SK-N-SH (cell line): ENCODE measurements at regions not wholly inside any gene's neighbourhood (a gene's known extent, or its start where the extent isn't known, plus 50 kb on each side); places are given as distances from the start of the nearest gene placed in this dataset.

Source experiments
- CTCF ChIA-PET: fragments of 300-600, 350-600 bp; formaldehyde crosslinking; extraction: SDS; loops from one replicate; lab custom pipeline; 2021; lab: Yijun Ruan, JAX
- POLR2A ChIA-PET: fragments of 350-600 bp; sonication (Branson Sonifier 250); formaldehyde crosslinking; extraction: SDS; loops from one replicate; lab custom pipeline; 2020; ENCODE audit warnings: antibody characterized with exemption, inconsistent platforms; lab: Yijun Ruan, JAX
- DNase-seq: peaks from one replicate; pipeline ENCODE4 v3.0.0; 2012
- H2AFZ ChIP-seq: fragments of 200-600 bp; sonication (generic); 2 replicates; pipeline ENCODE4 v1.8.1; 2016; ENCODE audit warnings: antibody characterized with exemption, mild to moderate bottlenecking, low read depth
- H3F3A ChIP-seq: fragments of 200-600 bp; sonication (generic); replicated peaks from 2 replicates; pipeline ENCODE3; 2016; ENCODE audit warnings: antibody characterized with exemption, mild to moderate bottlenecking; ENCODE audit not compliant: insufficient read depth
- H3K27ac ChIP-seq, 2 experiments: fragments of 200-500 bp in 1 of 2; fragments of 200-600 bp in 1 of 2; sonication (Bioruptor generic) in 1 of 2; sonication (generic), shearing (Covaris generic) in 1 of 2; 2 replicates each; pipeline versions ENCODE4 v1.5.1 to v1.6.1; 2014 to 2016; ENCODE audit warnings: low read depth in 2 of 2, inconsistent platforms in 1 of 2, low read length in 1 of 2, mild to moderate bottlenecking in 1 of 2, mixed read lengths in 1 of 2
- H3K27me3 ChIP-seq: fragments of 200-600 bp; sonication (generic), shearing (Covaris generic); 2 replicates; pipeline ENCODE4 v1.6.1; 2016; ENCODE audit warnings: mixed run types; ENCODE audit not compliant: insufficient read depth
- H3K36me3 ChIP-seq, 2 experiments: fragments of 200-500 bp in 1 of 2; fragments of 200-600 bp in 1 of 2; sonication (Bioruptor generic) in 1 of 2; sonication (generic) in 1 of 2; replicated peaks in 1 of 2; 2 replicates each; pipeline versions ENCODE3 to v1.5.1; 2014 to 2016; ENCODE audit warnings: low read length in 1 of 2, mild to moderate bottlenecking in 1 of 2; ENCODE audit not compliant: insufficient read depth in 2 of 2, control insufficient read depth in 1 of 2
- H3K4me1 ChIP-seq, 2 experiments: fragments of 200-500 bp in 1 of 2; fragments of 200-600 bp in 1 of 2; sonication (Bioruptor generic) in 1 of 2; sonication (generic), shearing (Covaris generic) in 1 of 2; 2 replicates each; pipeline versions ENCODE4 v1.5.1 to v1.6.1; 2014 to 2016; ENCODE audit warnings: low read depth in 1 of 2, low read length in 1 of 2, mixed run types in 1 of 2; ENCODE audit not compliant: insufficient read depth in 2 of 2, control insufficient read depth in 1 of 2
- H3K4me2 ChIP-seq: fragments of 200-600 bp; sonication (generic), shearing (Covaris generic); 2 replicates; pipeline ENCODE4 v1.6.1; 2017; ENCODE audit warnings: mixed run types
- H3K4me3 ChIP-seq, 2 experiments: fragments of 200-500 bp in 1 of 2; fragments of 200-600 bp in 1 of 2; sonication (Bioruptor generic) in 1 of 2; sonication (generic), shearing (Covaris generic) in 1 of 2; 2 replicates each; pipeline versions ENCODE4 v1.5.1 to v1.8.1; 2014 to 2016; ENCODE audit warnings: low read depth in 2 of 2, inconsistent platforms in 1 of 2, low read length in 1 of 2, mild to moderate bottlenecking in 1 of 2, mixed read lengths in 1 of 2, moderate library complexity in 1 of 2
- H3K79me2 ChIP-seq: fragments of 200-600 bp; sonication (generic); 2 replicates; pipeline ENCODE4 v1.8.1; 2017; ENCODE audit warnings: mild to moderate bottlenecking; ENCODE audit not compliant: insufficient read depth
- H3K9ac ChIP-seq: fragments of 200-600 bp; sonication (generic); 2 replicates; pipeline ENCODE4 v1.6.1; 2017; ENCODE audit warnings: mixed run types
- H3K9me2 ChIP-seq: fragments of 200-600 bp; sonication (generic); 2 replicates; pipeline ENCODE4 v1.6.1; 2017; ENCODE audit warnings: mixed run types
- H3K9me3 ChIP-seq: fragments of 200-600 bp; sonication (generic); 2 replicates; pipeline ENCODE4 v1.6.1; 2017; ENCODE audit warnings: mixed run types, mild to moderate bottlenecking, moderate library complexity
- H4K20me1 ChIP-seq: fragments of 200-600 bp; sonication (generic); 2 replicates; pipeline ENCODE4 v1.6.1; 2017; ENCODE audit warnings: mild to moderate bottlenecking, mixed run types; ENCODE audit not compliant: insufficient read depth
- CHD2 ChIP-seq: fragments of 150-350 bp; IDR thresholded peaks from 2 replicates; pipeline ENCODE4 v1.6.1; 2018; ENCODE audit warnings: low read length; ENCODE audit not compliant: partially characterized antibody
- ELF1 ChIP-seq: IDR thresholded peaks from 2 replicates; pipeline ENCODE4 v1.4.0; 2012
- EZH2phosphoT487 ChIP-seq: fragments of 200-600 bp; sonication (generic); IDR thresholded peaks from 2 replicates; pipeline ENCODE4 v1.6.1; 2017; ENCODE audit warnings: low read depth, mixed run types, mild to moderate bottlenecking, antibody characterized with exemption, moderate library complexity, borderline replicate concordance
- FOSL2 ChIP-seq: IDR thresholded peaks from 2 replicates; pipeline ENCODE4 v1.4.0; 2012; ENCODE audit warnings: low read depth, mild to moderate bottlenecking, moderate library complexity, borderline replicate concordance
- FOXJ3 ChIP-seq: sonication (generic); formaldehyde crosslinking; IDR thresholded peaks from 2 replicates; pipeline ENCODE4 v1.5.1; 2020; ENCODE audit warnings: mild to moderate bottlenecking, missing genetic modification reagents
- GATA2 ChIP-seq: sonication (generic); formaldehyde crosslinking; IDR thresholded peaks from 2 replicates; pipeline ENCODE4 v1.5.0; 2020; ENCODE audit warnings: mild to moderate bottlenecking, missing genetic modification reagents
- IRF3 ChIP-seq: fragments of 150-350 bp; IDR thresholded peaks from 2 replicates; pipeline ENCODE4 v1.6.1; 2016; ENCODE audit warnings: mild to moderate bottlenecking, low read depth, low read length
- JUND ChIP-seq: IDR thresholded peaks from 2 replicates; pipeline ENCODE4 v1.4.0; 2012
- MAX ChIP-seq: IDR thresholded peaks from 2 replicates; pipeline ENCODE4 v1.4.0; 2012; ENCODE audit warnings: low read depth
- MEF2A ChIP-seq: IDR thresholded peaks from 2 replicates; pipeline ENCODE4 v1.4.0; 2012; ENCODE audit warnings: low read depth, borderline replicate concordance
- MXI1 ChIP-seq: IDR thresholded peaks from 2 replicates; pipeline ENCODE4 v1.6.1; 2012; ENCODE audit warnings: mild to moderate bottlenecking, low read depth, low read length, improper control_type of control experiment
- RCOR1 ChIP-seq: fragments of 150-350 bp; IDR thresholded peaks from 2 replicates; pipeline ENCODE4 v1.6.1; 2017; ENCODE audit warnings: antibody characterized with exemption, low read length
- REST ChIP-seq: IDR thresholded peaks from 2 replicates; pipeline ENCODE4 v1.6.1; 2012; ENCODE audit warnings: mild to moderate bottlenecking, low read depth, low read length, moderate library complexity
- SMC3 ChIP-seq: IDR thresholded peaks from 2 replicates; pipeline ENCODE4 v1.6.1; 2012; ENCODE audit warnings: low read depth, low read length, improper control_type of control experiment
- TEAD4 ChIP-seq: IDR thresholded peaks from 2 replicates; pipeline ENCODE4 v1.4.0; 2012; ENCODE audit warnings: mild to moderate bottlenecking, borderline replicate concordance; ENCODE audit not compliant: insufficient read depth
- USF1 ChIP-seq: IDR thresholded peaks from 2 replicates; pipeline ENCODE4 v1.4.0; 2012; ENCODE audit warnings: low read depth, borderline replicate concordance
- USF2 ChIP-seq: fragments of 150-350 bp; IDR thresholded peaks from 2 replicates; pipeline ENCODE4 v1.6.1; 2017; ENCODE audit warnings: antibody characterized with exemption, low read length, low read depth, borderline replicate concordance
- YY1 ChIP-seq: IDR thresholded peaks from 2 replicates; pipeline ENCODE4 v1.4.0; 2012; ENCODE audit warnings: low read depth, mild to moderate bottlenecking
- ZBTB33 ChIP-seq: IDR thresholded peaks from 2 replicates; pipeline ENCODE4 v1.4.0; 2012; ENCODE audit warnings: low read depth, borderline replicate concordance
- WGBS: methylation state at CpG from one replicate; pipeline ENCODE4 v1.1.6; 2017; ENCODE audit warnings: low lambda C conversion rate; 5-methylcytosine and 5-hydroxymethylcytosine counted together

- H4K20me1 ChIP-seq = no peaks in the 10 kb centered on the region
- H3K36me3 ChIP-seq = no peaks in the 10 kb centered on the region
- TF ChIP-seq FOXJ3 (CRISPR knock-in tag) (no peak), REST (no peak), TEAD4 (no peak), FOSL2 (no peak), MXI1 (no peak), JUND (no peak), EZH2phosphoT487 (no peak)
- 53% methylated on average over 1 of the region's 1 CpG for WGBS
- POLR2A ChIA-PET = no interaction called here
- no peaks in the 10 kb centered on the region for H3K27me3 ChIP-seq
- no peaks in the 10 kb centered on the region for H3F3A ChIP-seq
- DNase-seq = no peak
- H3K4me3 ChIP-seq = no peak overlapping the region
- no peak overlapping the region for H3K4me2 ChIP-seq
- H3K4me1 ChIP-seq = peaks cover 0 to 4% of the 10 kb centered on the region in 2 experiments; a peak in 2 of 4 replicates
- H2AFZ ChIP-seq = no peak overlapping the region
- H3K9ac ChIP-seq = no peak overlapping the region
- CTCF ChIA-PET = interaction anchor here (1.1 kb wide), 1 partner anchor 680 kb away, joined by 3 read pairs; no protein-coding TSS in a partner anchor
- H3K79me2 ChIP-seq = no peaks in the 10 kb centered on the region
- H3K9me3 ChIP-seq = no peaks in the 10 kb centered on the region
- H3K9me2 ChIP-seq = no peaks in the 10 kb centered on the region
- H3K27ac ChIP-seq = no peak overlapping the region
Observed at GRCh38 chr6:51369485-51369884, 550.8 kb downstream of the TFAP2B start.

GRCh38 chr6:51382847-51383246 is 564.2 kb downstream of the TFAP2B start:
- Histone ChIP-seq H3F3A (no peaks in the 10 kb centered on the region), H3K9me3 (no peaks in the 10 kb centered on the region), H3K9ac (no peak overlapping the region), H3K79me2 (no peaks in the 10 kb centered on the region), H3K4me2 (no peak overlapping the region), H3K27ac (no peak overlapping the region), H4K20me1 (no peaks in the 10 kb centered on the region), H3K9me2 (no peaks in the 10 kb centered on the region), H2AFZ (no peak overlapping the region), H3K4me3 (no peak overlapping the region), H3K36me3 (no peaks in the 10 kb centered on the region), H3K27me3 (no peaks in the 10 kb centered on the region), H3K4me1 (no peaks in the 10 kb centered on the region; a peak in 1 of 4 replicates)
- DNase-seq = no peak
- POLR2A ChIA-PET = no interaction called here
- CTCF ChIA-PET = no interaction called here
- no peak for TF ChIP-seq GATA2
- TF ChIP-seq FOXJ3 (CRISPR knock-in tag) = no peak
- TF ChIP-seq FOSL2 = no peak
- TF ChIP-seq IRF3 = no peak
- TF ChIP-seq USF2 = no peak
- TF ChIP-seq CHD2 = no peak
- TF ChIP-seq SMC3 = no peak
- TF ChIP-seq RCOR1 = no peak
- TF ChIP-seq MAX = no peak
- no peak for TF ChIP-seq ELF1
- no peak for TF ChIP-seq MEF2A
- TF ChIP-seq YY1 = no peak
- no peak for TF ChIP-seq USF1
- TF ChIP-seq ZBTB33 = no peak
